ENCODE measurements at regions not wholly inside any gene's neighbourhood (a gene's known extent, or its start where the extent isn't known, plus 50 kb on each side); places are given as distances from the start of the nearest gene placed in this dataset.

DNA sequence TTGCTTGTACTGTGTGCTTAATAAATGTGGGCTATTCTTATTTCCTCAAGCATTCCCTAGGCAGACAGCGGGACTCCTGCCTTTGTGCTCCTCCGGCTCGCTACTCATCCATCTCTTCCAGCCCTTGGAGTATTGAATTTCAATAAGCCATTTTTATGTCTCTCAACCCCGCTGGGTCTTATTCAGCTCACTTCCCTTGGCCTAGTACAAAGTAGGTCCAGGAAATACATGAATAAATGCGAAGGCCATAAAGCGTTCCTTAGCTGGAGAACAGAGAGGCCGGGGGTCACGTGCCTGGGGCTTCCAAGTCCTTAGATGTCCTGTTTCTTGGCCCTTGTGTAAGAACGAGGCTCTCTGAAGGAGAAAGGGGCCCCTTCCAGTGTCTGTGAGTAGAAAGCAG lies 236.7 kb upstream of the ASIC2 start:
- no peak for TF ChIP-seq POLR2A (IDR thresholded peaks at IDR 0.05)
- TF ChIP-seq, protein P1, sequence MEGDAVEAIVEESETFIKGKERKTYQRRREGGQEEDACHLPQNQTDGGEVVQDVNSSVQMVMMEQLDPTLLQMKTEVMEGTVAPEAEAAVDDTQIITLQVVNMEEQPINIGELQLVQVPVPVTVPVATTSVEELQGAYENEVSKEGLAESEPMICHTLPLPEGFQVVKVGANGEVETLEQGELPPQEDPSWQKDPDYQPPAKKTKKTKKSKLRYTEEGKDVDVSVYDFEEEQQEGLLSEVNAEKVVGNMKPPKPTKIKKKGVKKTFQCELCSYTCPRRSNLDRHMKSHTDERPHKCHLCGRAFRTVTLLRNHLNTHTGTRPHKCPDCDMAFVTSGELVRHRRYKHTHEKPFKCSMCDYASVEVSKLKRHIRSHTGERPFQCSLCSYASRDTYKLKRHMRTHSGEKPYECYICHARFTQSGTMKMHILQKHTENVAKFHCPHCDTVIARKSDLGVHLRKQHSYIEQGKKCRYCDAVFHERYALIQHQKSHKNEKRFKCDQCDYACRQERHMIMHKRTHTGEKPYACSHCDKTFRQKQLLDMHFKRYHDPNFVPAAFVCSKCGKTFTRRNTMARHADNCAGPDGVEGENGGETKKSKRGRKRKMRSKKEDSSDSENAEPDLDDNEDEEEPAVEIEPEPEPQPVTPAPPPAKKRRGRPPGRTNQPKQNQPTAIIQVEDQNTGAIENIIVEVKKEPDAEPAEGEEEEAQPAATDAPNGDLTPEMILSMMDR (IDR thresholded peaks at IDR 0.05), result no peak

Data from testis (tissue), 2 donors.